GDM1 (cell line): ENCODE measurements at regions not wholly inside any gene's neighbourhood (a gene's known extent, or its start where the extent isn't known, plus 50 kb on each side); places are given as distances from the start of the nearest gene placed in this dataset.

Source experiments
- DNase-seq: peaks from one replicate; lab custom pipeline; 2025; lab: John Stamatoyannopoulos, UW

DNA sequence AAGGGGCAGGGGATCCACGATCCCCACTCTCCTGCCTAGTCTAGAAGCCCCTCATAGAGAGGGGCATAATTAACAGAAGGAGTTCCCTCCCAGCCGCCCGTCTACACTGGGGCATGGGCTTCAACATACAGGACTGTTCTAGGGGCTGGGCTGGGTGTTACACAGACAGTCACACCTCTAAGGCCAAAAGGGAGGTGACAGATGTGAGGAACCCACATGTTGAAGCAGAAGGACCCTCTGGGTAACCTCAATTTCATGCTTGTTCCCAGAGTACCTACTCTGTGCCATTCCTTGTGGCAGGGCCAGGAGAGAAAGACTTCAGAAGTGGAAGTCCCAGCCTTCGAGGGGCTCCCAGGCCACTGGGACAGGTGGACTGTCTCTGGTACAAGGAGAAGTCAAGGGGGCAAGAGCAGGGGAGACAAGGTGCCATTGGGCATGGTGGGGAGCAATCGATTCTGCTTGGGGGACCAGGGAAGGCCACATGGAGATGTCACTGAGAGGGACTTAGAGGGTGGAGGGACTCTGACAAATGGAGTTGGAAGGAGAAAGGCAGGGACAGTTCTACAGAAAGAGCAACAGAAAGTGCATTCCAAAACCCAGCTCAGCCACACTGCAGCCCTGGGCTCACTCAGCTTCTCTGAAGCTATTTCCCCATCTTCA, 71.3 kb downstream of the CPN2 start:
- DNase-seq: no peak

DNA sequence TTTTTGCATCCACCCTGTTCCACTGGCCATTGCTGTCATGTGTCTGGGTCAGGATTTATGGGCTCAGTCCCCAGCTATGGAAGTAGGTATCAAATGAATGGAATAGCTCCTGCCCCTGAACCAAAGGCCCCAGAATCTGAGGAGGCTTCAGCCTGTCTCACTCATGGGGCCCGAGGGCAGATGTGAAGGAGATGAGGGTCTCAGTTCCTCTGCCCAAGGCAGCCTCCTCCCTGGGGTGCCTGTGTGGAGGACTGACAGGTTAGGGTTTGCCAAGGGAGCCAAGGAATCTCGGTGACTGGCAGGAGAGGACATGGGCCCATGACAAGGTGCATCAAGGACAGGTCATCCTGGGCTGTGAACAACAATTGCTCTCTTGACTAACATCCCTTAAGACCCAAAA, 70.4 kb downstream of the CPN2 start:
- DNase-seq: no peak

DNA sequence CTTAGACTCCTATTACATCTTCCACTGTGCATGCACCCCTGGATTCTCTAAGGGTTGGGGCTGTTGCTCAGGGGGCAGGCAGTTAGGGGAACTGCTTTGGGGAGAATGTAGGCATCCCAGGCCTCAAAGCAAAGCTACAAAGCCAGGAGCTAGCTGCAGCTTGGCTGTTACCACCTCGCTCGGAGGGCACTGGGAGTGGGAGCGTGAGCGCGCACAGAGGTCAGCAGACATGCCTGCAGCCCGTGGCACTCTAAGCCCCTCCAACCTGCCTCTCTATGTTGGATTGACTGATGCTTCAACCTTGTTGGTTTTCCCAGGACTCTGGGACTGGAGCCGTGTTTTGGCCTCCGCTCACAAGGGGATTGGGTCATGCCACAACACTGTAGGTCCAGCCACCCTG, 69.8 kb downstream of the CPN2 start:
- no peak for DNase-seq

DNA sequence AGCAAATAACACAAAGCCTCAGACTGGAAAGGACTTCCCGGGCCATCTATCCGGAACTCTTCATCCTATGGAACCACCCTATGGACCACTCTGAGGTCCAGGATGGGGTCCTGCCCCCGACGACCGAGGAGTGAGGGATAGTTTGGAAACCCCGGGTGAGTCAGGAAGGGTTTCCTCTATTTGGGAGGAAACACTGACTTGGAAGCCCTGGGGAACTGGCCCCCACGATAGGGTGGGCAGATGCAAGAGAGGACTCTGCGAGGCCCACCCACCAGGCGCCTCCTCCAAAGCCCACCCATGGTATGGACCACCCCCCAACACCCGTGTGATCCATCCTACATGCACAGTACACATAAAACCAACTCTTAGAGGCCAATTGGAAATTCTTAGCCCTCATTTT, 69.4 kb downstream of the CPN2 start:
- DNase-seq: no peak

DNA sequence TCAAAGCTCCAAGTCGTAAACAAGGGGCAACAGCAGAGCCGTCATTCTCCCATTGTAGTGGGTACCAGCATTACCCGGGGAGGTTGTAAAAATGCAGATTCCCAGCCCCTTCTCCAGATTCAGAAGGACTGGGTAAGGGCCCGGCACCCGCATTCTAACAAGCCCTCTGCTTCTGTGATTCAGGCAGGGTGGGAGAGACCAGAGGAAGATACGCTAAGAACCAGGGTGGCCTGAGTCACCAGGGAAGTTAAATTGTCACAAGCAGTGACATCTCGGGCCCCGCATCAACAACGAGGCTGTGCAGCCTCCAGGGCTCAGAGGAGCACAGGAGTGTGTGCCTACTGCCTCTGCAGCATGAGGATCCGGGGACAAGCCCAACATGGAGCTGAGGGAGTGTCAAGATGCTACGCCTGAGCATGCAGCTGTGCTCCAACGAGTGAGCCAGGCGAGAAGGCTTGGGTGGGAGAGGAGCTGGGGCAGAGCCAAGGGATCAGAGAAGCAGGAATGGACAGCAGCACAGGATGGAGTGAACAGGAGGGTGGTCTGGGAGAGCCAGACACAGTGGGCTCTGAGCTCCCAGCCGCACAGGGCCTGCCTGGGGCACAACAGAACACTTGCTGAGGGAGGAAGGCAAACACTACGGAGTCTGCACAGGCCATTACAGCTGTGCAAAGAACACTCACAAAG, 68.5 kb downstream of the CPN2 start:
- DNase-seq: no peak

DNA sequence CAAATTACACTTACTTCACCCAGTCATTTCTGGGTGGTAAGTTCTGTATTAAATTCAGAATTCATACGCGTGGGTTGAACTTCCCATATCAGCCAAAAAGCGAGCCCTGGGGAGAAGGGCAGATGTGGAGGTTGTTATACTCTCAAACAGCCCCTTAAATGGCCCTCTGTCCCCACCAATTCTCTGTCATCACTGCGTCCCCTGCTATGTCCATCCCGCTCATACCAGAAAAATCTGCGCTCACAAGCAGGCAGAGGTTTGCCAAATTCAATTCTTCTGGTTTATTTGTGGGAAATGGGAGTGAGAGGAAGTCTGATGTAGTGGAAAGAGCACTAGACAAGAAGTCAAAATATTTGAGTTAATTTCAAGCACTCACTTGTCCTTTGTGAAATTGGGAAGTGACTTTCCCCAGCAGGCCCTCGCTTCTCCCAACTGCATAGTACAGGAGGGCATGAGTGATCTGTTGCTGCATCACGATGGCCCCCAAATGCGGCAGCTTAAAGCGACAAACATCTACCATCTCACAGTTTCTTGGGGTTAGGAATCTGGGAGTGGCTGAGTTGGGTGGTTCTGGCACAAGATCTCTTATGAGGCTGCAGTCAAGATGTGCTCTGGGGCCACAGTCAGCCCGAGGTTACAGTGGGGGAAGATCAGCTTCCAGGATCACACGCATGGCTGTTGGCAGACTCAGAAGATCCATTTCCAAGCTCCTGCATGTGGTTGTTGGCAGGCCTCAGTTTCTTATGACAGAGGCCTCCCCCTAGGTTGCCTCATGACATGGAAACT, 67.7 kb downstream of the CPN2 start:
- DNase-seq: no peak

DNA sequence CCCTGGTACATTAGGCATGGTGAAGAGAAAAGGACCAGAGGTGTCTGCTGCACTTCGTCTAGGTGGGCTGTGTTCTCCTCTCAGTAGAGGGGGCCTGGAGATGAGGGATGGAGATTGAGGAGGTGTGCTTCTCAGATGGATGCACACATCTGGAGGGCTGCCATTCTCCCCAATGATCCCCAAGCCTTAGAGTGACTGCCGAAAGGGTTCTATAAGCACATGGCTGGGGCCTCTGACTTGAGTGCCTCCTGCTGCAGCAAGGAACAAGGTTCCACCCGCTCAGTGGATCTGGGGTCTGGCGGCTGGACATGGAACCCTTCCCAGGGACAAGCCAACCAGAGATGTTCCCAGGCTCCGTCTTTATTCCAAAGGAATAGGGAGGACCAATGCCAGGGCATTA, 66.8 kb downstream of the CPN2 start:
- no peak for DNase-seq

DNA sequence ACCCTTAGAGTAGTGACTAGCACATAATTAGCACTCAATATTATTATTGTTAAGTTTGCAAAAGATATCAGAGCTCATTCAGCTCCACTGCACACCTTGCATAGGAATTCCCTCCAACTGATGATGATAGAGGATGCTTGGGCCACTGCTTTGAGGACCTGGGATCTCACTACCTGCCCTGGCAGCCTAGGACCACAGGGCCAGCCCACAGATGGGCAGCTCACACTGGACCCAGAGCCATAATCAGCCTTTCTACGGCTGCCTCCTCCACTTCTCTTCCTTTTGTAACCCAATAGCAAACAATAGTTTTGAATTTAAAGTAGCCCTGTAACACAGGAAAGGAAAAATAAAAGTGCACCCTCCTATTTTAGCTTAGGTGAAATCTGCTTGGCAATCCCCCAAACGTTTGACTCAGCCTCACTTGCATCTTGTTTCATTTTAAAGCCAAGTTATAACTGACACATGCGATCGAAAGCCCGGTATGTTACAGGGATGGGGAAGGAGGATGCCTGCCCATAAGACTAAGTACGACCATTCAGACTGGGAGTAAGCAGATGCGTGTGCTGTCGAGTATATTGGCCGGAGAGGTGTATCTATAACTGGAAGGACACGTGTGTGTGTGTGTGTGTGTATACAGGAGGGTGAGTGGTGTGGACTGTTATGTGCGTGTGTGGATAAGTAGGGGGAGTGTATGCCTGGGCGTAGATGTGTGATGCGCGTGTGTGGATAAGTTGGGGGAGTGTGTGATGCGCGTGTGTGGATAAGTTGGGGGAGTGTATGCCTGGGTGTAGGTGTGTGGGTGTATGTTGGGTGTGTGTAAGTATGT, 65.9 kb downstream of the CPN2 start:
- no peak for DNase-seq

DNA sequence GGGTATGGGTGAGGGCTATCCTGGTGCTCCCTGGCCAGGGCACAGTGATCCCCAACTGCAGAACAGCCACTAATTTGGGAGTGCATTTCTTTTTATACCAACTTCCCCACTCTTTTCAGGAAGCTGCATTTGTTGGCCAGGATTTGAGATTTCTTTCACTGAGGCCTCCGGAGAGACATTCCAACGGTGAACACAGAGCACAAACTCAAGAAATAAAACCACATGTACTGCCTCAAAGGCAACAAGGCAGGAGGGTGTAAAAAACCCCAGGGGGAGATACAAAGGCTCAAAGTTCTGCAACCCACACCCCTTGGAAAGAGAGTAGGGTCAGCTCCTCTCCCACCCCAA, 65.3 kb downstream of the CPN2 start:
- no peak for DNase-seq

DNA sequence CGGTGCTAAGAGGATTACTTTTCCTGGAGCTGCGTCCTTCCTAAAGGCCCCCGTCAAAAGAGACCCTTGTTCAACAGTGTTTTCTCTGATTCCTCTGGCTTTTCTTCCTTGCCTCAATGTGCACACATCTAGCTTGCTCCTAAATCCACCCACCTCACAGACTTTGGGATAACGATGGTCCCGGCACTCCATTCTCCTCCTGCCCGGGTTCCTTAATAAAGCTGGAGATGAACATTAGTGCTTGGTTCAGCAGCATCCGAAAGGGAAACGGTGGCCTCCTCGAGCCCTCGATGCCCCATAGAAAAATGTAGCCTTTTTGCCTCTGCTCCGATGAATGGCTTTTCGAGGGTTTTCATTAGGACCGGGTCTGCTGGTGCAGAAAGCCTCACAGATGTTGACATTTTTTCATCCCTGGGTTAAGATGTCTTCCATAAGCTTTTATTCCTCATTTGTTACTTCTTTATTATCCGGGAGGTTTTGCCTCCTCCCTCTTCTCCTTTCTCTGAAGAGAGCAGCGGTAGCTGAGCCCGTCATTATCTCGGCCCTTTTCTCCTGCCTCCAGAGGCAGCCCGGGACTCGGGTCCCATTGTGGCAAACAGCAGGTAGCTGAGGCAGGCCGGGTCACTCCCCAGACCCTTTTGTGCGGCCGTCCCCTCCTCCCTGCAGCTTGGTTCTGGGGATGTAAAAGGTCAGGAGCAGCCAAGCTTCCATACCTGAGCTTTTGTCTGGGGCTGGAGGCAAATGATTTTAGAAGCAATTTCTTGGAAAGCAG, 64.6 kb downstream of the CPN2 start:
- DNase-seq: no peak

DNA sequence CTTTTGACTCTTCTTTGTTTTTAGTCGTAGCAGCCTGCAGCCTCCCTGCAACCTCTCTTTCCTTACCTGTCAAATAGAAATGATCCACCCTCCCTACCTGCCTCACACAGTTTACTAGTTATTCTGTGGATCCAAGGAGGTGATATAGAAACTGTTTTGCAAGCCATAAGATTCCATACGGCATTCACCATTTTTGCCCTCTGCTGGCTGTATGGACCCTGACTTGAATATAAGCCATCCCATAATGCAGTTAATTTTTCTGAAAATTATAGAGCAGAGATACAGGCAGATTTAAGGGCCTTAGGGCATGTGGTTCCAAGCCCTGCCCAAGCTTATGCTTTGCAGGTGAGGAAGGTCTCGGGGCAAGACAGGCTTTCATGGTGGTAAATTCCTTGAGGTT, 63.8 kb downstream of the CPN2 start:
- no peak for DNase-seq

DNA sequence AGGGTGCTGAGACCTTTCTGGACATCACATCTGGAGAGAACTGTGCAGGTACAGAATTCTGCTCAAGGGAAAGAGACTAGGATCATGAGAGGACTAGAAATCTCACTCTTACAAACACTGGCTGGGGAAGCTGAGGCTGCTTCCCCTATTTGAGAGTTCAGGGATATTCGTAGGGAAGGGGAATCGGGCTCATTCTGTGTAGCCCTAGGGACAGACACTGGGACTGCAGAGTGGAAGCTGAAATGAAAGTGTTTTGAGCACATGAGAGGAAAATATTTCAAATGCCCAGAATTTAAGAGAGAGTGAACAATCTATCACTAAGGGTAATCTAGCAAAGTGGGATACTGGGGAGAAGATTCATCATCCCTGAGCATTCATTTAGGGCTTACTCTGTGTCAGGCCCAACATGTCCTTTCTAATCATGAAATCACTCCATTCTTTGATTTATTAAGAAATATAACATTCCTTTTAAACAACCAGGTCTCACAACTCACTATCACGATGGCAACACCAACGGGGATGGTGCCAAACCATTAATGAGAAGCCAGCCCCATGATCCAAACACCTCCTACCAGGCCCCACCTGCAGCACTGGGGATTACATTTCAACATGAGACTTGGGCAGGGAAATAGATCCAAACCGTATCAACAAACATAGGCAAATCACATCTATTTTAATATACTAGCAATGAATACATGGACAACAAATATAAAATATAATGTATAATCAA, 63.0 kb downstream of the CPN2 start:
- DNase-seq: no peak
